ENCODE measurements at regions not wholly inside any gene's neighbourhood (a gene's known extent, or its start where the extent isn't known, plus 50 kb on each side); places are given as distances from the start of the nearest gene placed in this dataset.

- TF ChIP-seq CTCF (IDR thresholded peaks at IDR 0.05) (no peak), POLR2A (IDR thresholded peaks at IDR 0.05) (no peak)
Measured at GRCh38 chr11:80520507-80520887, 1079.7 kb upstream of the TENM4 start.

Data from adrenal gland (tissue), 5 donors.